Prostate gland (tissue), 2 donors: ENCODE measurements at regions not wholly inside any gene's neighbourhood (a gene's known extent, or its start where the extent isn't known, plus 50 kb on each side); places are given as distances from the start of the nearest gene placed in this dataset.

Source experiments
- DNase-seq: peaks from one replicate; pipeline ENCODE4 v3.0.0-alpha.2; 2019; ENCODE audit warnings: low spot score
- H3K27ac ChIP-seq, 2 donors: fragments of 200-600 bp; sonication (generic); 2 replicates each; pipeline ENCODE4 v1.5.1; 2017 to 2019
- H3K27me3 ChIP-seq: fragments of 200-600 bp; sonication (generic); replicated peaks from 2 replicates; pipeline ENCODE4 v1.5.1; 2019; ENCODE audit not compliant: insufficient read depth
- H3K36me3 ChIP-seq, 2 donors: fragments of 200-600 bp; sonication (generic); 1 replicate in 1 of 2; 2 replicates in 1 of 2; pipeline versions ENCODE4 v1.5.1 to v1.8.1; 2017 to 2019
- H3K4me1 ChIP-seq: fragments of 200-600 bp; sonication (generic); replicated peaks from 2 replicates; pipeline ENCODE4 v1.5.1; 2019
- H3K4me3 ChIP-seq, 2 donors: fragments of 200-600 bp; sonication (generic); 2 replicates each; pipeline ENCODE4 v1.5.1; 2017 to 2019
- H3K9me3 ChIP-seq: fragments of 200-600 bp; sonication (generic); 2 replicates; pipeline ENCODE4 v1.5.1; 2017
- CTCF ChIP-seq, 4 experiments: fragments of 200-600 bp in 2 of 4; fragments of 450-650 bp in 2 of 4; sonication (generic) in 2 of 4; IDR thresholded peaks; 1 replicate in 3 of 4; 2 replicates in 1 of 4; pipeline ENCODE4 v1.5.1; 2016 to 2019; ENCODE audit warnings: antibody characterized with exemption in 4 of 4, mild to moderate bottlenecking in 2 of 4, moderate library complexity in 2 of 4
- POLR2A ChIP-seq: fragments of 450-650 bp; IDR thresholded peaks from one replicate; pipeline ENCODE4 v1.6.1; 2016; ENCODE audit warnings: antibody characterized with exemption, mild to moderate bottlenecking
- POLR2AphosphoS5 ChIP-seq: sonication (generic); formaldehyde crosslinking; IDR thresholded peaks from one replicate; pipeline ENCODE4 v1.6.1; 2017; ENCODE audit warnings: antibody characterized with exemption
- WGBS: methylation state at CpG from one replicate; pipeline ENCODE4 v1.1.5; 2018; 5-methylcytosine and 5-hydroxymethylcytosine counted together
- intact Hi-C: fragments of 100-400 bp; cut with DNase I; formaldehyde crosslinking; loops from one replicate; pipeline ENCODE4 v1.14.2; 2022

GRCh38 chrX:45592101-45592500 lies 391.4 kb upstream of the DIPK2B start:
- H3K27ac ChIP-seq: no peak overlapping the region
- 100% methylated on average over 2 of the region's 3 CpGs for WGBS
- no peaks in the 10 kb centered on the region for H3K9me3 ChIP-seq
- no peaks in the 10 kb centered on the region for H3K27me3 ChIP-seq
- H3K4me1 ChIP-seq: no peaks in the 10 kb centered on the region
- no peak for TF ChIP-seq POLR2A
- TF ChIP-seq CTCF (IDR thresholded peaks at IDR 0.05): no peak
- TF ChIP-seq POLR2AphosphoS5: no peak
- intact Hi-C loops: no loop called here
- no peak overlapping the region for H3K4me3 ChIP-seq
- DNase-seq: no peak
- H3K36me3 ChIP-seq: no peaks in the 10 kb centered on the region

- no peak for DNase-seq
- Histone ChIP-seq H3K4me1 (no peaks in the 10 kb centered on the region), H3K27ac (no peak overlapping the region), H3K27me3 (no peaks in the 10 kb centered on the region), H3K9me3 (no peaks in the 10 kb centered on the region), H3K36me3 (no peaks in the 10 kb centered on the region), H3K4me3 (no peak overlapping the region)
- intact Hi-C loops: no loop called here
- TF ChIP-seq CTCF (IDR thresholded peaks at IDR 0.05) (no peak), POLR2AphosphoS5 (no peak), POLR2A (no peak)
- WGBS: 40% methylated on average over 1 of the region's 2 CpGs
Observed at GRCh38 chrX:45591650-45592049, 391.0 kb upstream of the DIPK2B start.

GRCh38 chrX:45584717-45585116 lies 384.0 kb upstream of the DIPK2B start:
- intact Hi-C loops: no loop called here
- Histone ChIP-seq H3K27me3 (no peaks in the 10 kb centered on the region), H3K9me3 (no peaks in the 10 kb centered on the region), H3K4me3 (no peak overlapping the region), H3K36me3 (no peaks in the 10 kb centered on the region), H3K4me1 (no peaks in the 10 kb centered on the region), H3K27ac (no peak overlapping the region)
- no peak for DNase-seq
- TF ChIP-seq POLR2A (no peak), CTCF (IDR thresholded peaks at IDR 0.05) (no peak), POLR2AphosphoS5 (no peak)
- 50% methylated on average over 2 of the region's 2 CpGs for WGBS

GRCh38 chrX:45577361-45577760 lies 376.7 kb upstream of the DIPK2B start:
- TF ChIP-seq POLR2AphosphoS5: no peak
- TF ChIP-seq CTCF (IDR thresholded peaks at IDR 0.05): no peak
- TF ChIP-seq POLR2A: no peak
- Histone ChIP-seq H3K4me3 (no peak overlapping the region), H3K4me1 (no peaks in the 10 kb centered on the region), H3K9me3 (no peaks in the 10 kb centered on the region), H3K27me3 (no peaks in the 10 kb centered on the region), H3K36me3 (no peaks in the 10 kb centered on the region), H3K27ac (no peak overlapping the region)
- WGBS: no CpG with 5 or more reads among the region's 1 CpG
- intact Hi-C loops: no loop called here
- no peak for DNase-seq

- no peak overlapping the region for H3K27ac ChIP-seq
- intact Hi-C loops: no loop called here
- H3K27me3 ChIP-seq: no peaks in the 10 kb centered on the region
- TF ChIP-seq POLR2A: no peak
- TF ChIP-seq POLR2AphosphoS5: no peak
- TF ChIP-seq CTCF (IDR thresholded peaks at IDR 0.05): no peak
- no peaks in the 10 kb centered on the region for H3K36me3 ChIP-seq
- no peaks in the 10 kb centered on the region for H3K4me1 ChIP-seq
- H3K9me3 ChIP-seq: no peaks in the 10 kb centered on the region
- H3K4me3 ChIP-seq: no peak overlapping the region
- no peak for DNase-seq
- WGBS: 72% methylated on average over 4 of the region's 4 CpGs
Observed at GRCh38 chrX:45571453-45571852, 370.8 kb upstream of the DIPK2B start.
